HG02610 (cell line): ENCODE measurements at regions not wholly inside any gene's neighbourhood (a gene's known extent, or its start where the extent isn't known, plus 50 kb on each side); places are given as distances from the start of the nearest gene placed in this dataset.
"Not testable (repeated sequence)": the region's sequence is repeated elsewhere in the genome, so short reads cannot be mapped to it uniquely, and the experiment has no call there.

Source experiments
- ATAC-seq: cut with Tn5 transposase; IDR thresholded peaks from one replicate; pipeline ENCODE4 v1.9.1; 2021; ENCODE audit warnings: mild to moderate bottlenecking, moderate library complexity; ENCODE audit not compliant: unreplicated experiment

DNA sequence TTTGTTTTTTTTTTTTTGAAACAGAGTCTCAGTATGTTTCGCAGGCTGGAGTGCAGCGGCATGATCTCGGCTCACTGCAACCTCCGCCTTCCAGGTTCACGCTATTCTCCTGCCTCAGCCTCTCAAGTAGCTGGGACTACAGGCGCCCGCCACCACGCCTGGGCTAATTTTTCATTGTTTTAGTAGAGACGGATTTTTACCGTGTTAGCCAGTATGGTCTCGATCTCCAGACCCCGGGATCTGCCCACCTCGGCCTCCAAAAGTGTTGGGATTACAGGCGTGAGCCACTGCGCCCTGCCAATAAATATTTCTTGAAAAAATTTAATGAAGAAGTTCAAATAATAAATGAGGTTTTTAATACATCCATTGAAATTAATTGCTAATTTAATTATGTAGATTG, 77.9 kb upstream of the PCDH20 start:
- not testable (repeated sequence) for ATAC-seq

DNA sequence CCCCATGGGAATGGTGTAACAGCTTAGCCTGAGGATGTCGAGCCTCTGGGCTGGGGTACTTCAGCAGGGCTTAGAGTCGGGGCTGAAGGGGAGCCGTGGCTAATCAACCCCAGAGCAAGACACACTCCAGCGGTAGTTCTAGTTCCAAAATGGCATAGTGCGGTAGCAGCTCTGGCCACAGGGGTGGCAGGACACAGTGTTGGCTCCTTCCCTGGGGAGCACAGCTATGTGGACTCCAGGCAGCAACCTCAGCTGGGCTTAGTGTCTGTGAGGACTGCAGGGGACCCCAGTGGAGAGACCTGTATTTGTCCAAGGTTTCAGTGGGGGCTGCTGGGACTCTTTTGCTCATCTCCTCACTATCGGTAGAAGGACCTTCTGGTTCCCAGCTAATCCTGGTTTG, 70.8 kb upstream of the PCDH20 start:
- no peak for ATAC-seq

DNA sequence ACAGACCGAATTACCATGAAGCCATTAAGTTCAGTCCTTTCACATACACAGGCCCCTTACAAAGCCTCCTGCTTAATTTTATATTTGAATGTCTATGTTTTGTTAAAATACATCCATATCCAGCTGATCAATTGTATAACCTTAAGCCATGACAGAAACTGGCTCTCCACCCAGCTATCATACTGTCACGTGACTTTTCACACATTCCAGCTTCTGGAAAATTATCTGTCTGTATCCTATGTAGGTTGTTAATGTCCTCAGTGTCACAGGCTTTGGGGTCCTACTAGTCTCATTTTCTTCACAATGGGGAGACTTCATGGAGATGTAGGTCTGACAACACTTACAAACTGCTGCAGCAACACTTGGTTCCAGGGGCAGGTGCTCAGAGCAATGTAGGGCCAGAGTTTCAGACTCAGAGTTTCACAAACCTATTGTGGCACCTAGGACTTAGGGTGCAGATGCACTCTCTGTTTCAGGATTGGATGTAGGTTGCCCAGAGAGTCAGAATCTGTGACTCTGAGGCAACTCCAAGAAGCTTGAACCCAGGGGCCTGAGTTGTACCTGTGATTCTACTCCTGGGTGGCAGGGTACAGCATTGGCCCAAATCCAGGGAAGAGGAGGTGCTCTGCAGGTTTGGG, 69.6 kb upstream of the PCDH20 start:
- ATAC-seq: no peak

DNA sequence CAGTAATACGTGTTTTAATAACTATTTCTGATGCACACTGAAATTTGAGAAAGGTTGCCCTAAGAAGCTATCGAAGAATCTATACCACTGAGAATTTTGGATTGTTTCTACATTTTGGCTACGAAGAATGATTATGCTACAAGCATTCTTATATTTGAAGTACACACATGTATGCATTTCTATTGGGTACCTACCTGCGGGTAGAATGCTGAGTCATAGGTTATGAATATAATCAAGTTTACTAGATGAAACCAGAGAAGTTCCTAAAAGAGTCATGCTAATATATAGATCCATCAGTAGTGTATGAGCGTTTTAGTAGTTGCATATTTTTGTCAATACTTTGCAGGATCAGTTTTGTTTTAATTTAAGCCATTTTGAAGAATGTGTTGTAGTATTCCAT, 62.0 kb upstream of the PCDH20 start:
- no peak for ATAC-seq

DNA sequence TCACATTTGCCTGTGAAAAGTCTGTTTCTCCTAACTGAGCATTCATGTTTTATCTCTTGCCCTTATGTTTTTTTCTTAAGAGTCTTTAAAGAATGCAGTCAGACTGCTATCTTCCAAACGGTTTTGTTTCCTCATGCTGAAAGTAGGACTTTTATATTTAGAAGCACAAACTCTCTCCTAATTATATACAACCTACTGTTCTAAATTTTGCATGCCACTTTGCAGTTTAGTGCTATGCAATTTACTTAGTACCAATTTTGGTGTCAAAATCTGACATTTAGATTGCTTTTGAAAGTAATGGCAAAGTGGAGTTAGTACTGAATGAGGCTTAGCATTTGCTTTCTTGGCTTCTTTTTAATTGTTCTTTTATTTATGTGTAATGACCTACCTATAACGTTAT, 55.1 kb upstream of the PCDH20 start:
- ATAC-seq: no peak

DNA sequence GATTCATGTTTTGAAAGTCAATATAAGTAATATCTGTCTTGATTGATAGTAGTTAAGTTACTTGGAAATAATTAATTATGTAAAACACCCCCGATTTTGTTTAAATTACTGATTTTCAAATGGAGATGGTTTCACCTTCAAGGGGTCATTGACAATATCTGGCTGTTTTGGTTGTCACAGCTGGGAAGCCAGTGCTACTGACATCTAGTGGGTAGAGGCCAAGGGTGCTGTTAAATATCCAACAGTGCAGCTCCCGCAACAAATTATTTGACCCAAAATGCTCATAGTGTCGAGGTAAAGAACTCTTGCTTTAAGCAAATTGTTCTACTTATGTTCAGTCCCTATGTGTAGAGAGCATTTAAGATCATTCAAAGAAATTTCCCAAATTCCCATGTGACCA, 50.6 kb upstream of the PCDH20 start:
- ATAC-seq: no peak
